ENCODE measurements at regions not wholly inside any gene's neighbourhood (a gene's known extent, or its start where the extent isn't known, plus 50 kb on each side); places are given as distances from the start of the nearest gene placed in this dataset.

DNA sequence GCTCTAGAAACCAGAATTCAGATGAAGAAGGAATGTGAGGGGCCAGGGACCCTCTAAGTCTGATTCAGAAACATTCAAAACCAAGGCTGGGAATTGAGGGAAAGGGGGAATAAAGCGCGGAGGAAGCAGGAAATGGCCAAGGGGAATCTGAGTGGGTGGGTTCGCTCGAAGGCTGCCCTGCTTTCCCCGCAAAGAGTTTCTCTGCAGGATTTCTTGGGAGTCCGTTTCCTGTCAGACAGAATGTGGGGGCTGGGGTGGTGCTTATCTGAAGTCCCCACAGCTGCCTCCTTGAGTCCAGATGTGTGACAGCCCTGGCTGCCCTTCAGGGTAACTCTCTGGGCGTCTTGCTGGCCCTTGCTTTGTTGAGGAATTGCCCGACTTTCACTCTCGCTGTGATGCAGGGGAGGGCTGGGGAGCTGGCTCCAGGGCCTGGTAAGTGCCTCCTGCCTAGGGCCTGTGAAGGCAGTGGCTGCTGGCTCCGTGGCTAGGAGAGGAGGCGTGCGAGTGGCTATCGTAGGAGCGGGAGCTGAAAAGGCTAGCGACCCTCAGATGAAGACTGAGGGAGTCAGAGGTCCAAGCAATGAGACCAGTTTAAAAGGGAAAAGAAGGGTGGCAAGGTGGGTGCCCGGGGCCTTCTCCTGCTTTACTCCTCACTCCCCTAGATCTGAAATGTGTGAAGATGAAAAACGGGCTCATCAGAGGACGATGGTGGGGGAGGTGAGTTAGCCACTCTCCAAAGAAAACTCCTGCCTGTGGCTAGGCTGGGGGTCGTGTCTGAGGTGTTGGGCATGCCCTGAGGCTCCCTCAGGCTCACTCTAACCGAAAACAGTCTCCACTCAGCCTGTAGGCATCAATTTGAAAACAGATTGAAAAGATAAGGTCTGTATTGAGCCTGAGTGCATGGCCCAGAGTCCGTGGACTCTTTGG, 143.9 kb upstream of the UMPS start:
- Histone ChIP-seq H3K27me3 (ENCODE audit: control insufficient read depth, low read length) (0 out of 2 replicates have a peak, but pooled peaks cover 3% of the 10 kb centered on the region), H4K20me1 (ENCODE audit: control insufficient read depth, insufficient read depth, low read depth, low read length) (no peaks in the 10 kb centered on the region), H3K9me2 (replicated peaks; ENCODE audit: control insufficient read depth, low read length) (no peaks in the 10 kb centered on the region), H3F3A (ENCODE audit: control insufficient read depth, insufficient read depth) (no peaks in the 10 kb centered on the region), H3K9me3 (ENCODE audit: control insufficient read depth, insufficient read depth, low read length) (no peaks in the 10 kb centered on the region), H3K27ac (ENCODE audit: low read depth, low read length) (no peak overlapping the region), H3K79me2 (ENCODE audit: control insufficient read depth, low read length) (no peaks in the 10 kb centered on the region), H3K36me3 (ENCODE audit: control insufficient read depth, low read length) (no peaks in the 10 kb centered on the region), H3K4me2 (ENCODE audit: low read length) (no peak overlapping the region), H3K4me3 (ENCODE audit: low read length) (no peak overlapping the region), H3K4me1 (ENCODE audit: control insufficient read depth, low read length) (no peaks in the 10 kb centered on the region)
- TF ChIP-seq, protein P1, sequence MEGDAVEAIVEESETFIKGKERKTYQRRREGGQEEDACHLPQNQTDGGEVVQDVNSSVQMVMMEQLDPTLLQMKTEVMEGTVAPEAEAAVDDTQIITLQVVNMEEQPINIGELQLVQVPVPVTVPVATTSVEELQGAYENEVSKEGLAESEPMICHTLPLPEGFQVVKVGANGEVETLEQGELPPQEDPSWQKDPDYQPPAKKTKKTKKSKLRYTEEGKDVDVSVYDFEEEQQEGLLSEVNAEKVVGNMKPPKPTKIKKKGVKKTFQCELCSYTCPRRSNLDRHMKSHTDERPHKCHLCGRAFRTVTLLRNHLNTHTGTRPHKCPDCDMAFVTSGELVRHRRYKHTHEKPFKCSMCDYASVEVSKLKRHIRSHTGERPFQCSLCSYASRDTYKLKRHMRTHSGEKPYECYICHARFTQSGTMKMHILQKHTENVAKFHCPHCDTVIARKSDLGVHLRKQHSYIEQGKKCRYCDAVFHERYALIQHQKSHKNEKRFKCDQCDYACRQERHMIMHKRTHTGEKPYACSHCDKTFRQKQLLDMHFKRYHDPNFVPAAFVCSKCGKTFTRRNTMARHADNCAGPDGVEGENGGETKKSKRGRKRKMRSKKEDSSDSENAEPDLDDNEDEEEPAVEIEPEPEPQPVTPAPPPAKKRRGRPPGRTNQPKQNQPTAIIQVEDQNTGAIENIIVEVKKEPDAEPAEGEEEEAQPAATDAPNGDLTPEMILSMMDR (IDR thresholded peaks at IDR 0.05; ENCODE audit: low read depth, low read length, poor library complexity, severe bottlenecking) = no peak
- no peak for TF ChIP-seq EZH2phosphoT487 (IDR thresholded peaks at IDR 0.05; ENCODE audit: borderline replicate concordance, low read length)

DNA sequence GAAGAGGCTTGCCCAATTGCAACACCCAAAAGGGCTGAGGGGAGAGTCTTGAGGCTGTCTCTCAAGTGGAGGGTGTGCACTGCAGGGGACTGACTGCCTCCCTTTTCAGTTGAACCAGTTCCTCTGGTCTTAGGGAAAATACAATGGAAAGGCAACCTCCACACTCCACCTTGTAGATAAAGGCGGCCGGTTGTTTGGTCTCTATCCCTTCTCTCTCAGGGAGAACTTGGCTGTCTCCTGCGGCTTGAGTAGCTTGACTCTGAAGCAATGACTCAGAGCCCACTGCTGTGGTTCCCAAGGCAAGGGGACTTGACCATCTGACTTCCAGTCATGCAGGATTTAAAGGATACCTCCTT, 143.2 kb upstream of the UMPS start:
- Histone ChIP-seq H3K4me2 (ENCODE audit: low read length) (no peak overlapping the region), H3K27me3 (ENCODE audit: control insufficient read depth, low read length) (0 out of 2 replicates have a peak, but pooled peaks cover 3% of the 10 kb centered on the region), H3K36me3 (ENCODE audit: control insufficient read depth, low read length) (no peaks in the 10 kb centered on the region), H3K9me3 (ENCODE audit: control insufficient read depth, insufficient read depth, low read length) (no peaks in the 10 kb centered on the region), H3K27ac (ENCODE audit: low read depth, low read length) (no peak overlapping the region), H3K79me2 (ENCODE audit: control insufficient read depth, low read length) (no peaks in the 10 kb centered on the region), H3F3A (ENCODE audit: control insufficient read depth, insufficient read depth) (no peaks in the 10 kb centered on the region), H3K9me2 (replicated peaks; ENCODE audit: control insufficient read depth, low read length) (no peaks in the 10 kb centered on the region), H4K20me1 (ENCODE audit: control insufficient read depth, insufficient read depth, low read depth, low read length) (no peaks in the 10 kb centered on the region), H3K4me3 (ENCODE audit: low read length) (no peak overlapping the region), H3K4me1 (ENCODE audit: control insufficient read depth, low read length) (no peaks in the 10 kb centered on the region)
- TF ChIP-seq, protein P1 (IDR thresholded peaks at IDR 0.05; ENCODE audit: low read depth, low read length, poor library complexity, severe bottlenecking) = no peak
- no peak for TF ChIP-seq EZH2phosphoT487 (IDR thresholded peaks at IDR 0.05; ENCODE audit: borderline replicate concordance, low read length)

DNA sequence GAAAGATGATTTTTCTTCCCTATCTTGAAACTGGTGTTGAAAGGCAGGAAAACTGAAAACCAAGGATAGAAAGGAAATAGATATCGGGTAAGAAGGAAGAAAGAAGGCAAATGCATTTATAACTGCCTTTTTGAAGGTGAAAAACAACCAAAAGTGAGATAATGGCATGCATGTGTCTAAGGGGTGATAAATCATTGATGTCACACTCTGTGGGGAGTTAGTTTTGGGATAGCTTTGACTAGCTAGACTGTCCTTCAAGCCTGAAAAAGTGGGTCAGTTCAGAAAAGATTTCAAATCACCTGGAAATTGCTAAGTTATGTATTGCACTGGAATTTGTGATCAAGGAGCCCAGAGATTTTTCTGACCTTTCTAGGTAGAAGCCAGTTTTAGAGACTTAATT, 142.2 kb upstream of the UMPS start:
- no peaks in the 10 kb centered on the region for H3K4me1 ChIP-seq (ENCODE audit: control insufficient read depth, low read length)
- no peak overlapping the region for H3K4me3 ChIP-seq (ENCODE audit: low read length)
- TF ChIP-seq, protein P1 (IDR thresholded peaks at IDR 0.05; ENCODE audit: low read depth, low read length, poor library complexity, severe bottlenecking) = no peak
- no peak for TF ChIP-seq EZH2phosphoT487 (IDR thresholded peaks at IDR 0.05; ENCODE audit: borderline replicate concordance, low read length)
- H3K36me3 ChIP-seq (ENCODE audit: control insufficient read depth, low read length) = no peaks in the 10 kb centered on the region
- H4K20me1 ChIP-seq (ENCODE audit: control insufficient read depth, insufficient read depth, low read depth, low read length) = no peaks in the 10 kb centered on the region
- H3K27me3 ChIP-seq (ENCODE audit: control insufficient read depth, low read length) = peaks cover 7% of the 10 kb centered on the region; the same call in 1 of the 2 replicates
- H3K27ac ChIP-seq (ENCODE audit: low read depth, low read length) = no peak overlapping the region
- no peaks in the 10 kb centered on the region for H3K9me2 ChIP-seq (replicated peaks; ENCODE audit: control insufficient read depth, low read length)
- H3K4me2 ChIP-seq (ENCODE audit: low read length) = no peak overlapping the region
- no peaks in the 10 kb centered on the region for H3K79me2 ChIP-seq (ENCODE audit: control insufficient read depth, low read length)
- no peaks in the 10 kb centered on the region for H3K9me3 ChIP-seq (ENCODE audit: control insufficient read depth, insufficient read depth, low read length)
- no peaks in the 10 kb centered on the region for H3F3A ChIP-seq (ENCODE audit: control insufficient read depth, insufficient read depth)

Data from DOHH2 (cell line).